HPDE6-E6E7 (cell line): ENCODE measurements at regions not wholly inside any gene's neighbourhood (a gene's known extent, or its start where the extent isn't known, plus 50 kb on each side); places are given as distances from the start of the nearest gene placed in this dataset.
"Not testable (repeated sequence)": the region's sequence is repeated elsewhere in the genome, so short reads cannot be mapped to it uniquely, and the experiment has no call there.

Source experiments
- DNase-seq: peaks from one replicate; pipeline ENCODE4 v3.0.0; 2011; ENCODE audit warnings: missing footprints; ENCODE audit errors: extremely low spot score

DNA sequence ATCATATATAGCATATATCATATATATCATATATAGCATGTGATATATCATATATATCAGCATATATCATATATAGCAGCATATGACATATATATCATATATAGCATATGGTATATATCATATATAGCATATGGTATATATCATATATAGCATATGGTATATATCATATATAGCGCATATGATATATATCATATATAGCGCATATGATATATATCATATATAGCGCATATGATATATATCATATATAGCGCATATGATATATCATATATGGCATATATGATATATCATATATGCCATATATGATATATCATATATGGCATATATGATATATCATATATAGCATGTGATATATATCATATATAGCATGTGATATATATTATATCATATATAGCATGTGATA is 680.4 kb upstream of the HS3ST1 start:
- DNase-seq: not testable (repeated sequence)

DNA sequence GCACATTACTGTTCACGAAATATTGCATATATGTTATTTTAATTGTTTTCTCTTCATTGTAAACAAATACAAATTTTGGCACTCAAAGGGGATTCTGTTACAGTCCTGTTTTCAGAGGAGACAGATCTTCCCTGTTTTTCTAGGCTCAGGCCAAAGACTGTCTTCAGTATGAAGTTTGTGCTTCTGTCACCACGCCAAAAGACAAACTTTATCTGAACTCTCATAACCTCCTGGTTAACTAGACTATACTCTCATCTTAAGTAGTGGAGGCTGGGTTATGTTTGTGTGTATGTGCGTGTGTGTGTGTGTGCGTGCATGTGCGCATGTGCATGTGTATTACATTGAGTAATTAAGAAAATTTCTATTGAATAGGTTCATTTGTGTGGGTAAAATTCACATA is 676.8 kb upstream of the HS3ST1 start:
- DNase-seq: no peak

DNA sequence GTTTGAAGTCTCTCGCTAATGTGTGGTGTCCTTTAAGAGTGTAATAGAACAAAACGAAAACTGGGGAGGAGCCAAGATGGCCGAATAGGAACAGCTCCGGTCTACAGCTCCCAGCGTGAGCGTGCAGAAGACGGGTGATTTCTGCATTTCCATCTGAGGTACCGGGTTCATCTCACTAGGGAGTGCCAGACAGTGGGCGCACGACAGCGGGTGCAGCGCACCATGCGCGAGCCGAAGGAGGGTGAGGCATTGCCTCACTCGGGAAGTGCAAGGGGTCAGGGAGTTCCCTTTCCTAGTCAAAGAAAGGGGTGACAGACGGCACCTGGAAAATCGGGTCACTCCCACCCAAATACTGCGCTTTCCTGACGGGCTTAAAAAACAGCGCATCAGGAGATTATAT is 661.2 kb upstream of the HS3ST1 start:
- DNase-seq: not testable (repeated sequence)

DNA sequence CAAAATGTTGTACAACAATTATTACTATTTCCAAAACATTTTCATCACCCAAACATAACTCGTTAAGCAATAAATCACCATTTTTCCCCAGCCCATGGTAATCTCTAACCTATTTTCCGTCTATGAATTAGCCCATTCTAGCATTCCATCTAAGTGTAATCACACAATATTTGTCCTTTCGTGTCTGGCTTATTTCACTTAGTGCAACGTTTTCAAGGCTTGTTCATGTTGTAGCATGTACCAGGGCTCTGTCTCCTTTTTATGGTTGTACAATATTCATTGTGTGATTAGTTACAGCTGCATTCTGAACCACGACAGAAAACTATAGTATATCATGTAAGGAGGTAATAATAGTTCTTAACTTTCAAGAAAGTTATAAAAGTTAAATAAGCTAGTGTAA is 656.0 kb upstream of the HS3ST1 start:
- DNase-seq: peak; percentile 1

DNA sequence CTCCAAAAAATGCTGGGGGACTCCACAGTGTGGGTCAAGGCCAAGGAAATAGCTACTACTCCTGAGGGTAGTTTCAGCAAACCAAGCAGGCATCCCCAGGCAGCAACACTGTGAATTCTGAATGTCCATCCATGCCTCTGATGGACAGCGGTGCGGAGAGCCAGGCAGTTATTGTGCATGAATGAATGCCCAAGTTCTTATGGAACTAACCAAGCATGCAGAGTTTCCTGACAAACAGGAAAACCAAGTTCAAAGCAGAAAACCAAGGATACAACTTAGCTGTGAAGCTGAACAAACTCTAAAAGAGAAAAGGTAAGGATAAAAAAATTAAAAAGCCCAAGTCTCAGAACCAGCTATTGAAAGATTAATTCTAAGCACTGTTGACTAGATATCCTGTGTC is 642.6 kb upstream of the HS3ST1 start:
- no peak for DNase-seq

DNA sequence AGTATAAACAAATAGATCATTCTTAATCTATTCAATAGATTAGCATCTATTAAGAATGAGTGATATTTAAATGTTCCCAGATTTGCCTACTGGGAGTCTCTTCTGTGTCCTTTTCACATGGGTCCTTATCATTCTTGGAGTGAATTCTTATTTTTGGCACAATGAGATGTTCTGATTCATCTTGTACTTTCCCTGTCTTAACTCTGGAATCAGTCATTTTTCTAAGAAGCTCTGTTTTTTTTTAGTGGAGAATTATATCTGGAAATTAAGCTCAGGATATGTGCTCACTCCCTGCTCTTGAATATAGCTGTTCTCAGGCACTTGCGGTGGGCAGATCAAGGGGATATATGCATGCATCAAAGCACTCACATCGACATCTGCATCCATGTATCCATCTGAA is 625.3 kb upstream of the HS3ST1 start:
- DNase-seq: no peak

DNA sequence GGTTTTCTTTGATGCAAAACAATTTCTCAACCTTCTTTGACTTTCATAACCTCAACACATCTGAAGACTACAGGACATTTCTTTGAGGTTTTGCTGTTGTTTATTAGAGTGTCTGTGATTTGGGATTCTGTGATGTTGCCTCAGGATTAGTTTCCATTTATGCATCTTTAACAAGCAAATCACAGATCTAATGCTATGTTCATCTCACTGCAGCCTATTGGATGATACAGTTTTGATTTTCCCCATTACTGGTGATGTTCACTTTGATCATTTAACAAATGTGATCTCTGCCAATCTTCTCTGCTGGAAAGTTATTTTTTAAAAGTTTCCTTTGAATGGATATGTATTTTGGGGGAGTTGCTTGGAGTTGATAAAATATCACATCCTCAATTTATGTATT is 624.9 kb upstream of the HS3ST1 start:
- no peak for DNase-seq

DNA sequence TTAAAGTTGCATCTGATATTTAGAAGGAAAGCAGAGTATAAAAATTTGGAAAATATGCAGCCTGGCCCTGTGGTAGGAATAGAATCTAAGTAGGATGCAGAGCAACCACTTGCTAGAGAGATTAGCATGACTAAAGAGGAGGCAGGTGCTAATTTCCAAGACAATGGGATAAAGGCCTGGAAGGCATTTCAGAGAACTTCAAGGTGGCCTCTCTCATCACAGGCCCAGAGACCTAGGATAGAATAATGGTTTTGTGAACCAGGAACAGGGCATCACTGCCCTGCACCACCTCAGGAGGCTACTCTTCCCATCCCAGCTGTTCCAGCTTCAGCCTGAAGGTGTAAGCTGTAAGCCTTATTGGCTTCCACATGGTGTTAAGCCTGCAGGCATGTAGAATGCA is 621.7 kb upstream of the HS3ST1 start:
- no peak for DNase-seq

DNA sequence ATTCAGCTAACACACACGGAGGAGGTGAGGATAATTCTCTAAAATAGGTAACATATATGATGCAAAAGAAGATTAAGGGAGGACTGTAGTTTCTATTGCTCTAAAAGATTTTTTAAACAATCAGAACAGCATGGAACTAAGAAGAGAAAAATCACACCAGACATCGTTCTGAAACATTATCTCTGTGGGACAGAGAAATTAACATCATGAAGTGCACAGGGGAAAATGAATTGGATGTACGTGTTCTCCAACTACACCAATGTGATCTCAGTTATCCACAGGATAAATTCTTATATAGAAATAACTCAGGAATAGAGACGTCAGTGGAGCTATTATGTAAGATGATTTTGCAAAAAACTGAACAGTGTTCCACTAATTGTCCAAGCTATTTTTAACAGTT is 614.1 kb upstream of the HS3ST1 start:
- DNase-seq: no peak

DNA sequence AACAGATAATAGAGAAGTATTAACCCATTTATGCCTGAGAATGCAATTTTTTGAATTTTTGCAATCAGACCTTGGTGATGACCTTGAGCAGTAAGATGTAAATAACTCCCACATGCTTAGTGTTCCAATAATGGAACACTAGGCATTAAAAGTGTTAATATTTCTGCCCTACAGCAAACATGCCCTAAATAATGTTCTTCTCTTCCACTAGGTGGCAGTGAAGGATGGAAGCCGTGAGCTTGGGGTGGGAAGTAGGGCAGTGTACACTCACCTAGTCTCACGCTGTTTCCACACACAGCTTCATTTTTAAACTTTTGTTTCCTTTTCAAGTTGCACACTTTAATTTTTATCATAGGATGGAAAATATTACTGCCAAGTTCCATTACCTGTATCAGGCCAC is 613.1 kb upstream of the HS3ST1 start:
- no peak for DNase-seq

DNA sequence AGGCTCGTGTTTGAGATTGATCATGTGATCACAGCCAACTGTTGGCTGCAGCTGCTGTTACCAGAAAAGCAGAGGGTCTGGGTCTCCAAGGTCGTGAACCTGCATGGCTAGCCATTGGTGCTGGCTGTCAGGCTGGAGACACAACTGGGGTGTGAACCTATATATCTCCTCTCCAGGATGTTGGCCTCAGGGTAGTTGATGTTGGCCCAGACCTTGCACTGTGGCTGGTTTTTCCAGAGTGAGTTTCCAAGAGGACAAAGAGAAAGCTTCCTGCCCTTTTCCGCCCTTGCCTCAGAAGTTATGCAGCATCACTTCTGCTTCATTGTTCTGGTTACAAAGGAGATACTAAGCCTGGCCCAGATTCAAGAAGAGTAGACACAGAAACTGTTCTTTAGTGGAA is 607.8 kb upstream of the HS3ST1 start:
- DNase-seq: no peak

DNA sequence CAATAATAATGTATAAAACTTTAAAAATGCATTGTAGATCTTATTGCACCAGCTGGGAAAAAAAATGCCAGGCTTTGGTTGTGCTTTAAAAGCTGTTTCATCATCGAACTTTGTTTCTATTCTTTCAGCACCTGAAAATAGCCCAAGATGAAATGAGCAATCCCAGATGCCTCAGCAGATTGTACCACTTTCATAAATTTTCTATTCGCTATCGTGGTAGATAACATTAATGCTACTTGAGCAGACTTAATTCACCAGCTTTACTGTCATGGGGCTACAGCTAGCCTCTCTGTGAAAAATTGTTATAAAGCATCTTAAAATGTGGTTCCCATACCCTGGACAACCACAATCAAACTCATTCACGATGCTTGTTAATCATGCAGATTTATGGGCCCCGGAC is 599.6 kb upstream of the HS3ST1 start:
- no peak for DNase-seq

DNA sequence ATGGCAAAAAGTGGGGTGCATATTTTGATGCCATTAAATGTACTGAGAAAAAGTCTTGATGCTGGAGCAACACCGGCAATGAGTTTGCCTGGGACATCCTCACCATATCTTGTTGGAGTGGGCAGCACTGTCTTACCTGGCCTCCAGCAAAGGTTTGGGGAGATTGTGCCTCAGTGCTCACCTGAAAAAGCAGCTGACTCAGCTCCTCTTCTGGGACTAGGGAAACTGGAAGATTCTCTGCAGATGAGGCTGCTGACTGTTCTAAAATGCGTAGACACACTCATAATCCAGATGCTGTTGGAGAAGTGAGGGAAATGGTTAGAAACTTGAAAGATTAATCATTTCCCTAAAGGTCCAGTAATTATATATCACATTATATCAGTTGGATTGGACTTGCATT is 593.7 kb upstream of the HS3ST1 start:
- no peak for DNase-seq

DNA sequence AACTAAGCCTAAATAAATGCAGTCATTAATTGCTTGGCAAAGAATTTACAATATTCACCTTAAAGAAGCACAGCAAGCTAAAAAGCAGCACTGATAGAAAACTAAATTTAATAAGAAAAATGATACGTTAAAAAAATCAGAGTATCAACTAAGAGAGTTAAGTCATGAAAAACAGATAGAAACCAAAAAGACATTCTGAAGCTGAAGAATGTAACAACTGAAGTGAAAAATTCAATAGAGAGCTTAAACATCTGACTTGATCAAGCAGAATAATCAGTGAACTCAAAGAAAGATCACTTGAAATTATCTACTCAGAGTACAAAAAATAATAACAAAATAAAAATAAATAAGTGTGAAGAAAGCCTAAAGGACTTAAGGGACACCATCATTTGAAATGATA is 588.0 kb upstream of the HS3ST1 start:
- no peak for DNase-seq

DNA sequence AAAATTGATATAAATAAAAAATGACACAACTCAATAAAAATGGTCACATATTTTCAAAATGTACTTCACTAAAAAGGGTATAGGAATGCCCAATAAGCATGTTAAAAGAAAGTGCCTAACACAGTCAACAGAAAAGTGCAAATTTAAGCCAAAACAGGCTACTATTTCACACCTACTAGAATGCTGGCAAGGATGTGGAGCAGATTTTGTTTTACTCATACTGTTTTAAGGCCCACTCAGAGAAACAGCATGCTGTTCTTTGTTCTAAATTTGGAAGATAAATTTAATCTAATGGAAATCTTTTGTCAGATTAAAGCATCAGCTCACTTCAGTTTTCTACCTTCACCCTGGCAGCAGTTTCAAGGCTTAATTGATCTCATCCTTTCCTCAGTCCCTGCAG is 576.8 kb upstream of the HS3ST1 start:
- no peak for DNase-seq

DNA sequence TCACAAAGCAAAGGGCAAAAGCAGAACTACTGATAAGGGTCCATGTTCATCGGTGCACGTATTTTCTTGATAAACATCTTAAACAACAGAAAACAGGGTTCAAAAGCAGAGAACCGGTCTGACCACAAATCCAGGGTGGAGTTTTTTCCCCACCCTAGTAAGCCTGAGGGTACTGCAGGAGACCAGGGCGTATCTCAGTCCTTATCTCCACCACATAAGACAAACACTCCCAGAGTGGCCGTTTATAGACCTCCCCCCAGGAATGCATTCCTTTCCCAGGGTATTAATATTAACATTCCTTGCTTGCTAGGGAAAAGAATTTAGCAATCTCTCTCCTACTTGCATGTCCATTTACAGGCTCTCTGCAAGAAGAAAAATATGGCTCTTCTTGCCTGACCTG is 567.9 kb upstream of the HS3ST1 start:
- DNase-seq: not testable (repeated sequence)

DNA sequence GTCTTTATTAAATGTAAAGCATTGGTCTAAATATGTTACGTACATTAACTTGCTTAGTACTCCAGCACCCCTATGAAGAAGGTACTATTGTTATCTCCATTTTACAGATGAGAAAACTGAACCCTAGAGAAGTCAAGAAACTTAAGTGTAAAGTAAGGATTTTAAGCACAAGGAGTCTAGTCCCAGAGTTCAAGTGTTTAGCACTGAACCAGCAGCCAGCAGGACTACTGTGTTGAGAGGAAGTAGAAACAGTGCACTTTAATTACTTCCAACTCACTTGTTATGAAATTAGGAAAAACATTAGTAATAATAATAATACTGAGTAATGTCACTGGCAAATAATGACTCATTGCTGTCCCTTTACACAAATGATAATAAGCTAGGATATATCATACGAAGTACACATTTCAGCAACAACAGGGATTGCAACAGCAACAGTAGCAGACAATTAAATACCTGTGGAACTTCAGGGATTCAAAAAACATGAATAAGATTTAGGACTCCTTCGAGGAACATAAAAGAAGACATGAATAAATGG is 548.1 kb upstream of the HS3ST1 start:
- DNase-seq: no peak

DNA sequence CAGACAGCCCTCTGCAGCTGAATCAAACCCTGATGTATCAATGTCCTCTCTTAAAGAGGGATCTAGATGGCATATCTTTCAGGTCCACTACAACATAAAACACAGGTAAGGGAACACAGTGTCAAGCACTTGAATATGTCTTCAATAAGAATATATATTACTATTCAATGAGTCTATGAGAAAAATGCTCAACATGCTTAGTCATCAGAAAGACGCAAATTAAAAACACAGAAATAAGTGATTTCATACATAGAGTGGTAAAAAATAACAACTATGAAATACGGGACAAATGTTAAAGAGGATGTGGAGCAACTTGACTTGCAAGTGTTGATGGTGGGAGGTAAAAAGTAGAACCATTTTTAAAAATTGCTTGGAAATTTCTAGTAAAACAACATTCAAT is 544.6 kb upstream of the HS3ST1 start:
- DNase-seq: no peak

DNA sequence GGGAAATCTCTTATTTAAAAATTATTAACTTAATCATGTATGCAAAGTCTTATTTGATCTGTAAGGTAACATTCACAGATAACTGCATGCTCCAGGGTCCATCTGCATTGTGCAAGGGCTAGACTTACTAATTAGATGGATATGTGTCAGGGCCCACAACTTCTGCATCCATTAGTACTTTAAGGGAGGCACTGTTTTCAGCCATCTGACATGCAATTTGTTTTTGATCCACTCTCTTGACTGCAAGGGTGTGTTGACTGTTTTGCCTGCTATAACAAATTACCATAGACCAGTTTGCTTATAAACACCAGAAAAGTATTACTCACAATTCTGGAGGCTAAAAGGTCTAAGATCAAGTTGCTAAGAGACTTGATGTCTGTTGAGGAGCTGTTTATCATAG is 542.1 kb upstream of the HS3ST1 start:
- DNase-seq: no peak

DNA sequence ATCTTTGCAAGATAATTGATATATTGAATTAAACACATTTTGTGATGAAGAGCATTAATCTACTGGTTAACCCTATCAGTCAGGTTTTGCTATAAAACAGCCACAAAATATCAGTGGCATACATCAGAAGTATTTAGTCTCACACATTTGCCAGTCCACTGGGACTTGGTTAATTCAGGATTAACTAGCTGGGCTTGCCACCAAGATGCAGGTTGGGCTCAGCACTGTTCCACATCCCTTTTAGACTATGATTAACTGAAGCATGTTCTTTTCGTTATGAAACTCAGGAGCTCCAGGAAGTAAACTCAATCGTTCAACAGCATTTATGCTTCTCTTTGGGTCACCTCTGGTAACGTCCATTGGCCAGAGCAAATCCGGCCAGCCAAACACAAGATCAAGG is 538.1 kb upstream of the HS3ST1 start:
- no peak for DNase-seq

DNA sequence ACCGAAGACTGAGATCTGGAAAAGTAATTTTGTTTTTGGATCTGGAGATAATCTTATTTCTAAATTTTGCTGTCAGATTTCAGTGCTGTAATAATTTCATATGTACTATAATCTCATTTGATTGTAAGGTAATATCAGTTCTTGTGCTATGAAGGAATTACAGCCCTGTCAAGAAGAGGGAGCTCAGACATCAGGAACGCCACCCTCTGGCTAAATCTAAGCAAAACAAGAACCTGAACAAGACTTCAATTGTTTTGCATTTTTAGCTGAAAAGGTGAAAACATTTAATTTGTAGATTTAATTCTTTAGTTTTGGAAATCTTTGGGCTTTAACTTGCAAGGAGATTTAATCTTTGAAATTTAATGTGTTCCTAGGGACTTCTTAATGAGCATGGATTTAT is 525.4 kb upstream of the HS3ST1 start:
- DNase-seq: peak; percentile 19

DNA sequence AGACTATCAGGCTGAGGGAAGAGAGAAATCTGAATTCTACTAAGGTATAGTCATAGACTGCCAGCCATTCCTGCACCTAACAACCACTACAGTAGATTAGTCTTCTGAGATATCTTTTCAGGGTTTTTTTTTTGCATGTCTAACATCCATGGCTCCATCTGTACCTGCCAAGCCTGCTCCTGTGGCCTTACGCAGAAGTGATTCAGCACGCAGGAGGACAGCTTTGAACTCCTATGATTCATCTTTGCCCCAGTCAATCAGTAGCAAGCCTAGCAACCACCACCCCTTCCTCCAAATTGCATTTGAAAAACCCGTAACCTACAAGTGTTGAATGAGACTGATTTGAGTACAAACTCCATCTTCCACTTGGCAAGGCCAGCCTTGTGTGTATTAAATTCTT is 520.7 kb upstream of the HS3ST1 start:
- no peak for DNase-seq

DNA sequence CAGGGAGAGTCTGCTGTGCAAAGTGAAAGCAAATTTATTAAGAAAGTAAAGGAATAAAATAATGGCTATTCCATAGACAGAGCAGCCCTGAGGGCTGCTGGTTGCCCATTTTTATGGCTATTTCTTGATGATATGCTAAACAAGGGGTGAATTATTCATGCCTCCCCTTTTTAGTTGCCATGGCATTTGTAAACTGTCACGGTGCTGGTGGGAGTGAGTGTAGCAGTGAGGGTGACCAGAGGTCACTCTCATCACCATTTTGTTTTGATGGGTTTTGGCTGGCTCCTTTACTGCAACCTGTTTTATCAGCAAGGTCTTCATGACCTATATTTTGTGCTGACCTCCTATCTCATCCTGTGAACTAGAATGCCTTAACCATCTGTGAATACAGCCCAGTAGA is 518.9 kb upstream of the HS3ST1 start:
- not testable (repeated sequence) for DNase-seq

DNA sequence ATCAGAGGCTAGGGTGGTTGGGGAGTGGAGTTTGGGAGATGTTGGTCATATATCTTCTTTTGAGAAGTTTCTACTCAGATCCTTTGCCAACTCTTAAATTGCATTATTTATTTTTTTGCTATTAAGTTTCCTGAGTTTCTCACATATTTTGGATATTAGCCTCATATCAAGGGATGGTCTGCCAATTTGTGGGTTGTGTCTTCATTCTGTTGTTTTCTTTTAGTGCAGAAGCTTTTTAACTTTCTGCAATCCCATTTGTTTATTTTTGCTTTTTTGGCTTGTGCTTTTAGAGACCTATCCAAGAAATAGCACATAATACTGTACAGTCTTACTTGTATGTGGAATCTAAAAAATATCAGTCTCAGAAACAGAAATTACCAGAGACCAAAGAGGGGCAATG is 509.2 kb upstream of the HS3ST1 start:
- no peak for DNase-seq
